HCT116 (cell line): ENCODE measurements at regions not wholly inside any gene's neighbourhood (a gene's known extent, or its start where the extent isn't known, plus 50 kb on each side); places are given as distances from the start of the nearest gene placed in this dataset.

Experiments
- ATAC-seq: fragments of 200-7000 bp; cut with Tn5 transposase; 2 replicates; pipeline ENCODE4 v1.9.1; 2020; ENCODE audit warnings: mild to moderate bottlenecking, moderate library complexity
- BruUV-seq: library from RNA; stranded (reverse); fragments of 400-500 nt; replicated peaks from 2 replicates; lab custom pipeline; 2021; lab: Mats Ljungman, UMichigan
- CTCF ChIA-PET: fragments of 300-600 bp; sonication (Branson Sonifier 250); formaldehyde crosslinking; loops from one replicate; lab custom pipeline; 2021; ENCODE audit warnings: antibody characterized with exemption; lab: Charles Lee
- POLR2A ChIA-PET: fragments of 300-600, 350-600 bp; sonication (Branson Sonifier 250); formaldehyde crosslinking; loops from one replicate; lab custom pipeline; 2021; ENCODE audit warnings: antibody characterized with exemption; lab: Charles Lee
- RAD21 ChIA-PET, 2 experiments: fragments of 300-600 bp; sonication (Branson Sonifier 250); formaldehyde crosslinking; loops; one replicate each; lab custom pipeline; 2023; ENCODE audit warnings: low total read pairs in 2 of 2; ENCODE audit not compliant: uncharacterized antibody in 2 of 2, unreplicated experiment in 2 of 2, low non-redundant PET in 1 of 2; lab: Charles Lee
- DNase-seq: peaks from one replicate; pipeline ENCODE4 v3.0.0-alpha.2; 2010; ENCODE audit warnings: low read depth, low spot score
- H2AFZ ChIP-seq: fragments of 200-600 bp; shearing (Covaris generic), sonication (generic); 2 replicates; pipeline ENCODE4 v1.6.1; 2017; ENCODE audit warnings: low read depth, mixed run types, mixed read lengths, antibody characterized with exemption, low read length; ENCODE audit not compliant: poor library complexity, severe bottlenecking
- H3K27ac ChIP-seq: 2 replicates; pipeline ENCODE4 v1.5.1; 2012; ENCODE audit warnings: low read depth, low read length
- H3K27me3 ChIP-seq: fragments of 200-600 bp; sonication (generic); 2 replicates; pipeline ENCODE4 v1.6.1; 2016; ENCODE audit warnings: mixed run types, low read length, mixed read lengths; ENCODE audit not compliant: insufficient read depth
- H3K36me3 ChIP-seq, 2 experiments: fragments of 200-500 bp in 1 of 2; fragments of 200-600 bp in 1 of 2; sonication (Bioruptor generic) in 1 of 2; sonication (generic) in 1 of 2; 2 replicates each; pipeline versions ENCODE4 v1.5.1 to v1.6.1; 2014 to 2016; ENCODE audit warnings: low read length in 2 of 2, inconsistent platforms in 1 of 2, mixed read lengths in 1 of 2, mixed run types in 1 of 2; ENCODE audit not compliant: insufficient read depth in 2 of 2, control insufficient read depth in 1 of 2
- H3K4me1 ChIP-seq, 2 experiments: fragments of 200-600 bp in 1 of 2; sonication (generic) in 1 of 2; 2 replicates each; pipeline versions ENCODE4 v1.5.1 to v1.6.1; 2012 to 2017; ENCODE audit warnings: low read length in 2 of 2, inconsistent platforms in 1 of 2, mild to moderate bottlenecking in 1 of 2, mixed read lengths in 1 of 2, mixed run types in 1 of 2, moderate library complexity in 1 of 2; ENCODE audit not compliant: insufficient read depth in 2 of 2, control insufficient read depth in 1 of 2
- H3K4me2 ChIP-seq: fragments of 200-600 bp; sonication (generic); 2 replicates; pipeline ENCODE4 v1.6.1; 2017; ENCODE audit warnings: mixed run types, low read length, mixed read lengths
- H3K4me3 ChIP-seq, 2 experiments: fragments of 200-600 bp in 1 of 2; sonication (generic) in 1 of 2; replicated peaks in 1 of 2; 2 replicates each; pipeline ENCODE4 v1.5.1; 2011 to 2016; ENCODE audit warnings: low read length in 2 of 2, control low read depth in 1 of 2, low read depth in 1 of 2, mild to moderate bottlenecking in 1 of 2, mixed read lengths in 1 of 2, mixed run types in 1 of 2
- H3K79me2 ChIP-seq: fragments of 200-600 bp; sonication (generic); 2 replicates; pipeline ENCODE4 v1.6.1; 2017; ENCODE audit warnings: mild to moderate bottlenecking, mixed run types, low read length, moderate library complexity, mixed read lengths; ENCODE audit not compliant: insufficient read depth
- H3K9ac ChIP-seq: fragments of 200-600 bp; sonication (generic); 2 replicates; pipeline ENCODE4 v1.6.1; 2016; ENCODE audit warnings: low read length, mixed read lengths
- H3K9me2 ChIP-seq: fragments of 200-600 bp; sonication (generic), shearing (Covaris generic); 2 replicates; pipeline ENCODE4 v1.6.1; 2017; ENCODE audit warnings: mixed run types, mild to moderate bottlenecking, moderate library complexity; ENCODE audit not compliant: insufficient read depth
- H3K9me3 ChIP-seq, 2 experiments: fragments of 200-500 bp in 1 of 2; fragments of 200-600 bp in 1 of 2; sonication (Bioruptor generic) in 1 of 2; sonication (generic) in 1 of 2; 2 replicates each; pipeline ENCODE4 v1.6.1; 2014 to 2017; ENCODE audit warnings: low read length in 2 of 2, mixed read lengths in 2 of 2, inconsistent platforms in 1 of 2, low read depth in 1 of 2, mild to moderate bottlenecking in 1 of 2, mixed run types in 1 of 2, moderate library complexity in 1 of 2; ENCODE audit not compliant: control insufficient read depth in 1 of 2, insufficient read depth in 1 of 2
- H4K20me1 ChIP-seq: fragments of 200-600 bp; sonication (generic), shearing (Covaris generic); 2 replicates; pipeline ENCODE4 v1.6.1; 2017; ENCODE audit warnings: mixed run types, mild to moderate bottlenecking, moderate library complexity; ENCODE audit not compliant: insufficient read depth
- ATF3 ChIP-seq: IDR thresholded peaks from 2 replicates; pipeline ENCODE4 v1.6.1; 2012
- CBX3 ChIP-seq: IDR thresholded peaks from 2 replicates; pipeline ENCODE4 v1.6.1; 2012; ENCODE audit warnings: low read depth
- CEBPB ChIP-seq: IDR thresholded peaks from 2 replicates; pipeline ENCODE4 v1.6.1; 2012; ENCODE audit warnings: low read depth
- EGR1 ChIP-seq: IDR thresholded peaks from 2 replicates; pipeline ENCODE4 v1.6.1; 2012; ENCODE audit warnings: low read depth
- ELF1 ChIP-seq: IDR thresholded peaks from 2 replicates; pipeline ENCODE4 v1.6.1; 2012; ENCODE audit warnings: low read depth, borderline replicate concordance
- EZH2phosphoT487 ChIP-seq: fragments of 200-600 bp; IDR thresholded peaks from 2 replicates; pipeline ENCODE4 v1.6.1; 2018; ENCODE audit warnings: antibody characterized with exemption, borderline replicate concordance
- FOSL1 ChIP-seq: IDR thresholded peaks from 2 replicates; pipeline ENCODE4 v1.6.1; 2012; ENCODE audit warnings: low read depth
- JUND ChIP-seq: IDR thresholded peaks from 2 replicates; pipeline ENCODE4 v1.6.1; 2012
- POLR2A ChIP-seq: IDR thresholded peaks from 2 replicates; pipeline ENCODE4 v1.7.0; 2011; ENCODE audit warnings: borderline replicate concordance; ENCODE audit not compliant: insufficient read depth, insufficient read length; ENCODE audit errors: extremely low read depth
- POLR2AphosphoS5 ChIP-seq: IDR thresholded peaks from 2 replicates; pipeline ENCODE4 v1.6.1; 2011; ENCODE audit warnings: mild to moderate bottlenecking, low read depth, low read length, moderate library complexity
- REST ChIP-seq: IDR thresholded peaks from 2 replicates; pipeline ENCODE4 v1.6.1; 2012; ENCODE audit warnings: low read depth
- SP1 ChIP-seq: IDR thresholded peaks from 2 replicates; pipeline ENCODE4 v1.6.1; 2012; ENCODE audit warnings: low read depth
- SRF ChIP-seq: IDR thresholded peaks from 2 replicates; pipeline ENCODE4 v1.6.1; 2012; ENCODE audit warnings: low read depth
- TCF7L2 ChIP-seq: IDR thresholded peaks from 2 replicates; pipeline ENCODE4 v1.7.0; 2011; ENCODE audit warnings: borderline replicate concordance, inconsistent platforms; ENCODE audit not compliant: insufficient read depth, insufficient read length; ENCODE audit errors: extremely low read depth
- ZBTB33 ChIP-seq: IDR thresholded peaks from 2 replicates; pipeline ENCODE4 v1.6.1; 2011; ENCODE audit warnings: mild to moderate bottlenecking, low read length, moderate library complexity; ENCODE audit not compliant: insufficient replicate concordance; ENCODE audit errors: extremely low read depth
- ZFX ChIP-seq: fragments of 450-650 bp; IDR thresholded peaks from 2 replicates; pipeline ENCODE4 v1.6.1; 2017
- intact Hi-C: fragments of 100-400 bp; cut with micrococcal nuclease; formaldehyde crosslinking; loops from 2 replicates; pipeline ENCODE4 v1.10.0; 2022
- TF ChIP-seq, protein P1 (sequence below), 3 experiments: fragments of 200-600 bp in 1 of 3; sonication (generic) in 1 of 3; IDR thresholded peaks in 2 of 3; conservative IDR thresholded peaks in 1 of 3; 2 replicates each; pipeline ENCODE4 v1.5.1; 2012 to 2017; ENCODE audit warnings: low read depth in 2 of 3, low read length in 2 of 3, antibody characterized with exemption in 1 of 3, borderline replicate concordance in 1 of 3, control low read depth in 1 of 3, mild to moderate bottlenecking in 1 of 3, mixed read lengths in 1 of 3, mixed run types in 1 of 3, moderate library complexity in 1 of 3; ENCODE audit not compliant: insufficient read depth in 1 of 3

- no peak overlapping the region for H2AFZ ChIP-seq
- intact Hi-C loops, result no loop called here
- no peaks in the 10 kb centered on the region for H4K20me1 ChIP-seq
- H3K4me1 ChIP-seq, result no peaks in the 10 kb centered on the region
- no peaks in the 10 kb centered on the region for H3K9me3 ChIP-seq
- H3K9ac ChIP-seq, result no peak overlapping the region
- H3K27ac ChIP-seq, result no peak overlapping the region
- H3K36me3 ChIP-seq, result no peaks in the 10 kb centered on the region
- no TSS peak for BruUV-seq
- POLR2A ChIA-PET, result no interaction called here
- H3K9me2 ChIP-seq, result no peaks in the 10 kb centered on the region
- H3K79me2 ChIP-seq, result no peaks in the 10 kb centered on the region
- RAD21 ChIA-PET, result no interaction called here
- TF ChIP-seq SRF (no peak), CBX3 (no peak), EZH2phosphoT487 (no peak), ZBTB33 (no peak), REST (no peak), EGR1 (no peak), CEBPB (no peak), ELF1 (no peak), SP1 (no peak), JUND (no peak), TCF7L2 (no peak), ZFX (no peak), ATF3 (no peak), FOSL1 (no peak), POLR2AphosphoS5 (no peak), POLR2A (no peak)
- TF ChIP-seq, protein P1, sequence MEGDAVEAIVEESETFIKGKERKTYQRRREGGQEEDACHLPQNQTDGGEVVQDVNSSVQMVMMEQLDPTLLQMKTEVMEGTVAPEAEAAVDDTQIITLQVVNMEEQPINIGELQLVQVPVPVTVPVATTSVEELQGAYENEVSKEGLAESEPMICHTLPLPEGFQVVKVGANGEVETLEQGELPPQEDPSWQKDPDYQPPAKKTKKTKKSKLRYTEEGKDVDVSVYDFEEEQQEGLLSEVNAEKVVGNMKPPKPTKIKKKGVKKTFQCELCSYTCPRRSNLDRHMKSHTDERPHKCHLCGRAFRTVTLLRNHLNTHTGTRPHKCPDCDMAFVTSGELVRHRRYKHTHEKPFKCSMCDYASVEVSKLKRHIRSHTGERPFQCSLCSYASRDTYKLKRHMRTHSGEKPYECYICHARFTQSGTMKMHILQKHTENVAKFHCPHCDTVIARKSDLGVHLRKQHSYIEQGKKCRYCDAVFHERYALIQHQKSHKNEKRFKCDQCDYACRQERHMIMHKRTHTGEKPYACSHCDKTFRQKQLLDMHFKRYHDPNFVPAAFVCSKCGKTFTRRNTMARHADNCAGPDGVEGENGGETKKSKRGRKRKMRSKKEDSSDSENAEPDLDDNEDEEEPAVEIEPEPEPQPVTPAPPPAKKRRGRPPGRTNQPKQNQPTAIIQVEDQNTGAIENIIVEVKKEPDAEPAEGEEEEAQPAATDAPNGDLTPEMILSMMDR (IDR thresholded peaks at IDR 0.05 in 2 of 3, conservative IDR thresholded peaks at IDR 0.05 in 1 of 3; ENCODE audit: borderline replicate concordance in 1 of 3, insufficient read depth in 1 of 3, low read depth in 2 of 3, low read length in 2 of 3), result no peak
- H3K27me3 ChIP-seq, result 0 out of 2 replicates have a peak, but pooled peaks cover 3% of the 10 kb centered on the region
- H3K4me3 ChIP-seq, result no peak overlapping the region
- CTCF ChIA-PET, result no interaction called here
- ATAC-seq (no peak), DNase-seq (no peak)
- no peak overlapping the region for H3K4me2 ChIP-seq
Measured at GRCh38 chr3:44018926-44019325, 222.8 kb upstream of the TOPAZ1 start.
